Activated CD4-positive, alpha-beta T cell treated with anti-CD3 and anti-CD28 coated beads, Interleukin-2, amount 50 U/mL, for 48 hours (primary cell): ENCODE measurements at regions not wholly inside any gene's neighbourhood (a gene's known extent, or its start where the extent isn't known, plus 50 kb on each side); places are given as distances from the start of the nearest gene placed in this dataset.

Experiments
- DNase-seq, 2 experiments: peaks; one replicate each; pipeline ENCODE4 v3.0.0-alpha.2; 2020

GRCh38 chr13:109642358-109642757, 144.0 kb downstream of the IRS2 start:
- no peak for DNase-seq

- DNase-seq = no peak
Observed at GRCh38 chr13:109636736-109637135, 149.6 kb downstream of the IRS2 start.

- DNase-seq = no peak
Observed at GRCh38 chr13:109631069-109631468, 155.3 kb downstream of the IRS2 start.

- no peak for DNase-seq
Observed at GRCh38 chr13:109630271-109630670, 156.1 kb downstream of the IRS2 start.

- no peak for DNase-seq
Observed at GRCh38 chr13:109629737-109630136, 156.6 kb downstream of the IRS2 start.

GRCh38 chr13:109628251-109628699, 158.1 kb downstream of the IRS2 start:
- no peak for DNase-seq

- DNase-seq = no peak
Observed at GRCh38 chr13:109627649-109628048, 158.7 kb downstream of the IRS2 start.

- DNase-seq = no peak
Observed at GRCh38 chr13:109626386-109627171, 159.8 kb downstream of the IRS2 start.

- DNase-seq = no peak
Observed at GRCh38 chr13:109625156-109625555, 161.2 kb downstream of the IRS2 start.

GRCh38 chr13:109622006-109622405, 164.4 kb downstream of the IRS2 start:
- DNase-seq = no peak

GRCh38 chr13:109615721-109616420, 170.5 kb downstream of the IRS2 start:
- DNase-seq = no peak

- DNase-seq = no peak
Observed at GRCh38 chr13:109611912-109612691, 174.3 kb downstream of the IRS2 start.

- DNase-seq = peak; percentile 4 to 16
Observed at GRCh38 chr13:109610517-109610916, 175.9 kb downstream of the IRS2 start.

- DNase-seq = no peak
Observed at GRCh38 chr13:109608503-109608902, 177.9 kb downstream of the IRS2 start.

- DNase-seq = no peak
Observed at GRCh38 chr13:109608059-109608458, 178.3 kb downstream of the IRS2 start.

- no peak for DNase-seq
Observed at GRCh38 chr13:109606520-109606919, 179.9 kb downstream of the IRS2 start.

GRCh38 chr13:109605846-109606245, 180.5 kb downstream of the IRS2 start:
- no peak for DNase-seq

GRCh38 chr13:109604894-109605293, 181.5 kb downstream of the IRS2 start:
- DNase-seq = no peak

GRCh38 chr13:109602356-109602755, 184.0 kb downstream of the IRS2 start:
- DNase-seq = no peak

- no peak for DNase-seq
Observed at GRCh38 chr13:109599901-109600657, 186.3 kb downstream of the IRS2 start.

GRCh38 chr13:109595471-109595870, 190.9 kb downstream of the IRS2 start:
- no peak for DNase-seq

GRCh38 chr13:109593230-109593629, 193.2 kb downstream of the IRS2 start:
- no peak for DNase-seq

- no peak for DNase-seq
Observed at GRCh38 chr13:109592770-109593169, 193.6 kb downstream of the IRS2 start.
